Iris pigment epithelial cell (primary cell): ENCODE measurements at regions not wholly inside any gene's neighbourhood (a gene's known extent, or its start where the extent isn't known, plus 50 kb on each side); places are given as distances from the start of the nearest gene placed in this dataset.
A peak's percentile ranks its signal among the peaks of the same experiment; 100 is the strongest.

ENCODE experiments used
- DNase-seq: peaks from one replicate; pipeline ENCODE4 v3.0.0-alpha.2; 2011; ENCODE audit warnings: low read depth

DNA sequence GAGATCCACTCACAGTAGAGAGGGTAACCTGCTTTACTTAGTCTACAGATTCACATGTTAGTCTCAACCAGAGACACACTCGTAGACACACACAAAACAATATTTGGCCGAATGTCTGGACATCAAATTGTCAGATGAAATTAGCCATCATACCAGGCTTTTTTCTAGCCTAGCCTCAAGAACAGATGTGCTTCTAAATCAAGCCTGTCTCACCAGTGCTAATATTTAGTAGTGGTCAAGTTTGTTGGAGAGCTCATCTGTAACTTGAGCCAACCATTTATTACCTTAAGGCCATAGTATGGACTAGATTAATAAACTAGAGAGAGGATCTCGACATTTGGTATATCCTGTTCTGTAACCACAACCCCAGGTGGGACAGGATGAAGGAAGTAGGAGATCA, 1118.8 kb upstream of the MAP3K7 start:
- no peak for DNase-seq

DNA sequence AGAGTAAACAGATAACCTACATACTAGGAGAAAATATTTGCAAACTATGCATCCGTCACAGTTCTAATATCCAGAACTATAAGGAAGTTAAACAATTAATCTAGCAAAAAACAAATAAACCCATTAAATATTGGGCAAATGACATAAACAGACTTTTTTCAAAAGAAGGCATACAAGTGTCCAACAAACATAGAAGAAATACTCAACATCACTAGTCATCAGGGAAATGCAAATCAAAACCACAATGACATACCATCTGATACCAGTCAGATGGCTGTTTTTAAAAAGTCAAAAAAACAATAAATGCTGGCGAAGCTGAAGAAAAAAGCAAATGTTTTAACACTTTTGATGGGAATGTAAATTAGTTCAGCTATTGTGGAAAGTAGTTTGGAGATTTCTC, 1117.7 kb upstream of the MAP3K7 start:
- DNase-seq = peak; percentile 23

DNA sequence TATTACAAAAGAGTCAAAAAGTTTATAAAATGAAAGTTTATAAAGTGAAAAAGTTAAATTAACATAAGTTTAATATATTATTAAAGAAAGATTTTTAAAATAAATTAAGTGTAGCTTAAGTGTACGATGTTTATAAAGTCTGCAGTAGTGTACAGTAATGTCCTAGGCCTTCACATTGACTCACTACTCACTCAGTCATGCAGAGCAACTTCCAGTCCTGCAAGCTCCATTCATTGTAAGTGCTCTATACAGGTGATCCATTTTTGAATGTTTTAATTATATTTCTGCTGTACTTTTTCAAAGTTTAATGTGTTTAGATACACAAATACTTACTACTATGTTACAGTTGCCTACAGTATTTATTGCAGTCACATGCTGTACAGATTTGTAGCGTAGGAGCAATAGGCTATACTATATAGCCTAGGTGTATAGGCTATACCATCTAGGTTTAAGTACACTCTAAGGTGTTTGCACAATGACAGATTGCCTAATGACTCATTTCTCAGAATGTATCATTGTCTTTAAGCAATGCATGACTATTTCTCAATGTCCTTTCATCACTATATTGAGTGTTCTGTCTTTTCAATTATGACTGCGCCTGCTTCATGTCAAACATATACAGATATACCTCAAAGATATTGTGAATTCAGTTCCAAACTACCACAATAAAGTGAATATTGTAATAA, 1110.3 kb upstream of the MAP3K7 start:
- no peak for DNase-seq

DNA sequence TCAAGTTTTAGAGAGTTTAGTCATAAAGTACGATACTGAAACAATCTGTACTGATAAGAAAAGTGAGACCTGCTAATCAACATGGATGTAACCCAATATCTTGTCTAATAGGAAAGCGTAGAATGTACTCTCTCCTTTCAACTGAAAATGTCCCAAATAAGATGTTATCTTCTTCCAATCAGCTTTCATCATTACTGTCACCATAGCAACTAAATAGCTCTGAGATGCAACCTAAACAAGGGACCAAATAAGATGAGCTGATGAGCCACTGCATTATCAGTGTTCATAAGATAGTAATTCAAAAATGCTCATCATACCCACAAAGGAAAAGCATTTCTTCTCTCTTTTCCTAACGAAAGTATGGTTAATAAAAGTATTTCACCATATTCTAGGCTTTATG, 1108.3 kb upstream of the MAP3K7 start:
- DNase-seq = no peak

DNA sequence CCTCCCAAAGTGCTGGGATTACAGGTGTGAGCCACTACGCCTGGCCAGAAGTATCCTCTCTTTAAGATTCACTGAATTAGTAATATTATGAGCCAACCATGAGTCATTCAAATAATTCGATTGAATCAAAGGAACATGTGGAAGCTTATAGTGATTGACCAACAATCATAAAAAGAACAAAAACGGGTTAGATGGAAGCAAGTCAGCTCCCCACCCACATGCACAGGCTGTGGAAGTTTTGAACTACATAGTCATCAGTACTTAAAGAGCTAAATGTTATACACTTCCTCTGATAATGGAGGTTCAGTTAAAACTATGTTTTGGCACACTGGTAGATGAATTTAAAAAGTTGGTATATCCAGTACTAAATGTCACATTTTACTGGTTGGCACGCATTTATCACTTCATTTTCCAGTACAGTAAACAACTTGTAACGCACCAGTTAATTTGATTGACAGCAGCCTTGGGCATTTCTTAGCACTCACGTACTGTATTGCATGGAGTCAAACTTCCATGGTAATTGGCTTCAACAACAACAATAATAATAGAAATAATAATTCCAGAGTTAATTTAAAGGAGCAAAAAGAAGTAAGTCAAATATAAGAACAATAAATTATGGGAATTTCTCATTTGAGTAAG, 1107.3 kb upstream of the MAP3K7 start:
- peak; percentile 3 for DNase-seq

DNA sequence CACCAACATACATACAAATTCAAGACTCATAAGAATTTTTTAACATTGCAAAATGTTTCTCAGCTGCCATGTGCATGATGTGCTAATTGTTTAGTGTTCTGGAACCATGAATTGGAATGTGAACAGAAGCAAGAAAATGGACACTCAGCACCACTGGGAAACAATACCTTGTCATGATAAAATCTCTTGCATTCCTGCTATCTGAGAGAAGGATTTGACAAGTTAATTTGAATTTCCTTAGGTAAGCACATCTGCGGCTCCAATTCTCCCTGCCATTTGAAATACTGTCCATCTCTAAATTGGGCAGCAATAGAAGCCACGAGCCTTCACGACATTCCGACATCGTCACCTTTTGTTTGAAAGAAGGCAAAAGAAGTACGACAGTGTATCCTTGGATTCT, 1104.6 kb upstream of the MAP3K7 start:
- DNase-seq = no peak

DNA sequence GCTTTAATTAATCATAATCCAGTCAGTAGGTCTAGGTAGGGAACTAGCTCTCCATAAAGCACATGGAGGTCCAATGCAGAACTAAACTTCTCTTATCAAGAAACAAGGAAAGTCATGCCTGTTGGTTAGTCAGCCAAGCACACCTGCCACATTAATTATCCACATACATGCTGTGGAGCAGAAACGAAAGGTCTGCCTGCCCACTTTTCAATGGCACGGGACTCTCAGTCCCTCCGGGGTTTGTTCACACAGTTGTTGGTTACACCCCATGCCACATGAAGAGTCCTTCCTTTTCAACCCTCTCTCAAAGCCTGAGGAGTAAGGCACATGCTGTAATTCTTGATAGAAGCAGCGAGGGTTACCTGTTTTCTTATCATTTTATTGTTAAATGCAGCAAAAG, 1096.4 kb upstream of the MAP3K7 start:
- DNase-seq = no peak

DNA sequence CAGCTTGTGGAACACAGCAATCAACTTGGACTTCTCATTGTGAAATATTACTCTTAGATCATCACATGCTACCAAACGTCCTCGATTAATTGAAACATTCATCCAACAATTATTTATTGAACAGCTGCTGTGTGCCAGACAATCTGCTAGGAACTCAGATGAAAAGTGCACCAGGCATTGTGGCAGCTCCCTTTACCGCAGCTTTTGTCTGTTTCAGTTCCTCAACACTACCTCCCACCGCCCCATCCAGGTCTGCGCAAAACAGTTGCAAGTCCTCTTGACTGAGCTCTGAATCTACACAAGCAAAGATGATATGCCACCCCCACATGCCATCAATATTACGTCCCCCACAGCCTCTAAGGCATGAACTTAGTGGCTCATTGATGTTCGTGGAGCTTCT, 1094.4 kb upstream of the MAP3K7 start:
- no peak for DNase-seq

DNA sequence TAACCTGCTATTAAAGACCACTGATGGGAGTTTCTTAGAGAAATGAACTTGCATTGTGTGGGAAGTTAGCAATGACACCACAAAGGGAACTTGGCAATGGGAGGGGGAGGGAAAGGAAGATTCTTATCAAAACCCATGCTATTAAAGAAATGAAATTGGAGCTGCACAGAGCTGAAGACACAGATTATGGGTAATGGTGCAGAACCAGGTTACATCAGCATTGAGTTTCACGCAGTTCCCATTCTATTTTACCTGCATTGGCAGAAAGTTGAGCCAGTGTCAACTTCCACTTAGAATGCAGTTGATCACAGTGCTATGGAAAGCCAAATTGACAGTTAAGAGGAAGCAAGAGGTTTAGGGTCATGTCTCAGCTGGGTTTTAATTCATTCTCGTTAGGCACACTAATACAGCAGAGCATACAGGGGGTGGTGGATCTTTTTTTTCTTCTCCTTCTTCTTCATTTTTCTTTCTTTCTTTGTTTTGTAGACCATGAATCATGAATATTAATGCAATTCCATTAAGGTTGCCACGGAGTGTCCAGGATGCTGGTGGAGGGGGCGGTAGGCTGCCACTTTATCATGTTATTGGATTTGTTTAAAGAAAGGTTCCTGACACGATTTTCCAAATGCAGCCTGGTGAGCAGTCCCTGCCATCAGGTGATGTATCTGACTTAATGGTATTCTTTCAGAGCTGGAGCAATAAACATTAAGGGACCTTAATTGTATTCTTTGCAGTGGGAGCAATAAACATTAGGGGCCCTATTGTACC, 1092.0 kb upstream of the MAP3K7 start:
- no peak for DNase-seq

DNA sequence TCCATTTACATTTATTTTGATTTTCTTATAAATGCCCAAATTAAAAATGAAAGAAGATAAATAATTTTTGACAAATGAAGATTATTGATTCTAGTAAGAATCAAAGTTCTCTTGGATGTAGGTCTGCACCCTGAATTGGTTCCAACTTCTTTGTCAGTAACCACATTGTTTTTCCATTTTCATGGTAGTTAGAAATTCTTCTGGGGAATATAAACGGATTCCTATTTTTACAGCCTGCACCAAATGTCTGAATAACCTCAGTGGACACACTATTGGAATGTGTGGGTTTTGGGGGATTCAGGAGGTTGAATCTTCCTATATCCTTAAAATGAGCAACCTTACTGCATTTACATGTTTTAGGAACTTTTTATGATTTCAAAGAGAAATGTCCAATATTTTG, 1085.3 kb upstream of the MAP3K7 start:
- no peak for DNase-seq

DNA sequence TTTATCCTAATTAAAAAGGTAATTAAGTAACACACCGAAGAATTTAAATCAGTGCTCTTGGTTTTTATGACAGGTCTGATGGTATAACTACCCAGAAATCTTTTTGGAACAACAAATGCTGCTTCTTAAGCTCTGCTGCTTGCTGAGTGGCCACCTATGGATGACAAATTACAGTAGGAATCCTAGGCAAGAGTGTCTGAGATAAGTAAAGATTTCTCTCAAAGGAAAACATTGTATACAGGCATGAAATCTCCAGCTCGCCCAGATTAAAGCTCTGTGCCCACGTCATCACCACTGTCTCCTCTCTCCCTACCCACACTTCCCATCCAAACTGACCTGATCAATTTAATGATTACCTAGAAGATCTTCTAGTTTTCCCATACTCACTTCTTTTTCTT, 1083.0 kb upstream of the MAP3K7 start:
- DNase-seq = no peak

DNA sequence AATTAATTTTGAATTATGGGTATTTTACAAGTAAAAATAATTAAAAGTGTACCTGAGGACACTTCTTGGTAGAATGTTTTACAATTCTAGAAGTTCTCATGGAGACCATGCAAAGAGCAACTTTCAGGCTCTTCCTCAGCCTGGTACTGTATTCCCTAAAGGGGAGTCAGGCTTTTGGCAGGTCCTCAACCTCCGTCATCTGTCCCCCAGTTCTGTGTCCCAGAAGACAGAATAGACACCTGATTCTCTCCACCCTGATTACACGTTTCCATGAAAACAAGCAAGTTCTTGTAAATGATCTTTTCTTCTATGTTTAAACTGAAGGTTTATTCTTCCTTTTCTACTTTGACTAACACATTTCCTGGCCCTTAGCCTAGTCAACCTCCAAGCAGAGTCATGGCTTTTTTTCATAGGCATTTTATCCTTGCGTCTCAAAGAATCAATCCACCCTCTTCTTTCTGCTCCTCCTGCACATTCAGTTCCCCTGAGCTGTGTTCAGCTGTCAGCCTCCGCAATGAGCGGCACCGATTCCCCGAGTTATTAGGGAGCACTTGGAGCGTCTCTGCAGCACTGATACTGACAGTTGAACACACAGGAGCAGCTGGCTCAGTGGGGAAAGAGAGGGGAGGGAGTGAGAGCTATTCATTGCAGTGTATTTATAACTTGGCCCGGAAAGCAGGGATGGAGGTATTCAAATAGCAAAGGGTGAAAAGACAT, 1082.4 kb upstream of the MAP3K7 start:
- DNase-seq = no peak

DNA sequence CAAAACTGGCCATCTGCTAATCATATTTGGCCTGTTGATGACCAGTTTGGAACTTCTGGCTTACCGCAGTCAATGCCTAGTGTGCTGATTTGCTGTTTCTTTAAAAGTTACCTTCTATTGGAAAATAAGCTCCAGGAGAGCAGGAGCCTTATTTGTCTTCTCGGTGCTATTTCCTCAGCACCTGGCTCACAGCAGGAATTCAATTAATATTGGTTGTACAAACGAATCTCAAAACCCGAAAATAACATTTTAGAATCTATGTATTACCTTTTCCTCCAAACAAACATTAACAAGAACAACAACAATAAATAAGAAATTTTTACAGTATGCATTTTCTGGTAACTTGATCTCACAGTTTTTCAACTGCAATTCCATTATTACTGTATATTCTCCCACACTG, 1080.7 kb upstream of the MAP3K7 start:
- no peak for DNase-seq

DNA sequence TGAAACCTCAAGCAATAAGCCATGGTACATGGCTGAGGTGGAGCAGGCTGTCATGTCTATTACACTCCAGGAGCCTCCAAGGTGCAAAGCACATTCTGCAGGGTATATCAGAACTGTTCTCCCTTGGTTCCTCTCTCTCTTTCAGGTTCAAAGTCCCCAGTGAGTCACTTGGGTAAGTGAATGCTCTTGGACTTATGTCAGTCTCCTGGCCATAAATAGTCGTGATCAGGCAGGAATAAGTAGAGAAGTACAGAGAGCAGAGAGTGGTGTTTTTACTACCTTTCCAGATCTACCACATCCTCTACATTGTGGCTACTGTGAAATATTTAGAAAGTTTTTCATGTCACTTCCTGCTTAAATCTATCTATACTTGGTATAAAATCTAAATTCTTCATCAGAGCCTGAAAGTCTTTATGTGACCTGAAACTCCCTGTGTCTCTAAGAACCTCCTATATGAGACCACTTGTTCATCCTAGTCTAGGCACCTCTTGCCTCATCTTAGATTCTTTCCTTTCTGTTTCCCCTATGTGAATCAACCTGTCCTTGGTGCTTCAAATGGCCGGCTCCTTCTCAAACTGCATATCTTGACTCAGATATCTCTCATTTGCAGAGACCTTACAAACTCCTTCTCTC, 1077.6 kb upstream of the MAP3K7 start:
- no peak for DNase-seq

DNA sequence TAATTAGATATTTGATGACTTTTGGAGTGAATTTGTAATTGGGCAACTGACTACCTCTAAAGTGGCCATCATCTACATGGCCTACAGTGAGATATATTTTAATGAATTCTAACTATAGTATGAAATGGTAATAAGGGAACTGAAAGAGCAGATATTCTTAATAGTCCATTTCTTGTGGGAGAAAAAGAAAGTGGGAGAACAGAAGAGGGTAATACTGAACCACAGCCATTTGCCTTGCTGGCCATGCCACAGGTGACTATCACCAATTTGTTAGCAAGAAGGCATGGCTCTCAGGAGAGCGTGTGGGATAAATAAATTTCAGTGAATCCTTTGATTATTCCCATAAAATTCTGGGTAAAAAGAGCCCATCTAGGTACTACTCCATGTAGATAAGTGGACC, 1074.0 kb upstream of the MAP3K7 start:
- no peak for DNase-seq

DNA sequence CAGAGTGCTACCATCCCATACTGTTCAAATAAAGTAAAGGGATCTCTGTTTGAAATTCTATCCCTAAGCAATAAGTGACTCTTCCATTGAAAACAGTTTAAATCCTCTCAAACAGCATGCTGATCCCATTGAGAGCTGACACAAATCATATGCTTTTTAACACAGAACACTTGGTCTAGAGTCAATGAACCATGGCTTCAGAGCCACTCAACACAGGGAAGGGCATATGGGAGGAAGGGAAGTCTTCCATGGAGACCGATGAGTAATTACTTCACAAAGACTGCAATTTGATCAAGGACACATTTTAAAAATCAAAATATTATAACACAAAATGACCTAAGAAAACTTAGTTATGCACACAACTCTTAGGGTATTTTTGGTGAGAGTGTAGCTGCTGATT, 1073.0 kb upstream of the MAP3K7 start:
- DNase-seq = no peak

DNA sequence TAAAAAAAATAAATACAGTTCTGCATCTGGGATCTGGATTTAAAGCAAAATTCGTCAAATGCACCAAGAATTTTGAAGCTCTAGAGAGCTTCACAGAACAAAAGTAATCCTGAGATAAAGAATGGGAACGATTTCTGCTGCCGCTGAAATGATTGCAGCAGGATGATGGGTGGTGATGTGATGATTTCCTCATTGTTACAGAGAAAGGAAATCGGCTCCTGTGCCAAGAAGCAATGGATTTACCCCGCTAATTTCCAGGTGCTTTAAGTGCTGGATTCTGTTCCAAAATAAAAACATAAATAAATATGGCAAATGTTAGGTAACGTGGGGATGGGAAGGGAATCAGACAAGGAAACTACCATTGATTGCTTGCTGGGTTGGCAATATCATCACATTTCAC, 1067.9 kb upstream of the MAP3K7 start:
- DNase-seq = no peak

DNA sequence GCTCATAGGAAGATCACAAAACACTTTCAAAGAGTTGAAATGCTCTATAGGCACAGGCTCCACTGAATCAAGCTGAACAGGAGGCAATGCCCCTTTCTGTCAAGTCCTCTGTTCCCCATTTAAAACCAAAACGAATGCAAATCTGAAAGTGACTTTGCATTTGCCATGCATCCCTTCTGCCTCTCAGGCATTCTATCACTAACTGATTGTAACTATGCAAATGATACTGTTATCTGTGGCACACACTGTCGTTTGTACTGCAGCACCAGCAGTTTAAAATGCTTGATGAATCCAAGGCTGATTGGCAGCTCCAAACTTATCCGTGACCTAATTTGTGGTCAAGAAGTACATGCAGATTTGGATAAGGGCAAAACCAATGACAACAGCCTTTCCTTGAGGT, 1067.5 kb upstream of the MAP3K7 start:
- DNase-seq = no peak

DNA sequence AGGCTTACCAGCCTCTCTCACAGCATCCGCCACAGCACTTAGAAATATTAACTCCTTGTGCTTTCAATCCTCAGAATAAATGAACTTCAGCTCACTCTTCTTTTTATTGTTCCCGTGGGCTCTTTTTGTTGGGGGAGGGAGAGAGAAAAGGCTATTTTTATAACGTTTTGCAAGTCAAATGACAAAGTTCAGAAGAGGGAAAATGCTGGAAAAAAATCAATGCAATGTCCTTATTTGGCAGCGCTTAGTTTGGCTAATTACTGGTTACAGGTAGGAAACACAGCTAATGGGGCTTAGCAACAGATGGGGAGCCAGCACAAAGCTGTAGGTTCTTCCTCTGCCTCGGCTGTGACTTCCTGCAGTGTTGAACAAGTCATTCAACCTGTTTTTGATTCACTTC, 1067.0 kb upstream of the MAP3K7 start:
- no peak for DNase-seq

DNA sequence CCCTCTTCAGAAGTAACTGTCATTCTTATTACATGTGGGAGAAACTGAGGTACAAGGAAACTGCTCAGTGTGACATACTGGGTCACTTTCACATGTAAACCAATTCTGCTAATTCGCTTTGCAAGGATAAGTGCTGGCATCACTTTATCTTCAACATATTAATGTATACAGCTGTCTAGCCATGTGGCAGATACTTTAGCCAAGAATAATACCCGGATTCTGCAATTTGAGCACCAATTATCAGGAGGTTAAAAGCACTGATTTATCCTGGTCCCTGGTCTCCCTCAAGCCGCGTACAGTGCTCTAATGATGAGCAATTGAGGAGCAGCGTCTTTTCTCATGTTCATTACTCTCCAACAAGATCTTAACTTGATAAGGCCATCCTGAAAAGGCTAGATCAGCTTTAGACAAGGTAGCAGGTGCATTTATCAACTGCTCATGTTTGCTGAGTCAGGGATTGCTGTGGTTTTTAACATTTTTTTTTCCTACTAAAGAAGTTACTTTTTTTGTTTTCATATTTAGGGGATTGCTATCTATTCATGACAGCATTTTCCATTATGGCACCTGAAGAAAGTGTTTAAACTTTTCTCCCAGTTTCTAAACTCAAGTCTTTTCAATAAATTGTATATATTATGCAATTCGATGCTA, 1066.3 kb upstream of the MAP3K7 start:
- DNase-seq = no peak

DNA sequence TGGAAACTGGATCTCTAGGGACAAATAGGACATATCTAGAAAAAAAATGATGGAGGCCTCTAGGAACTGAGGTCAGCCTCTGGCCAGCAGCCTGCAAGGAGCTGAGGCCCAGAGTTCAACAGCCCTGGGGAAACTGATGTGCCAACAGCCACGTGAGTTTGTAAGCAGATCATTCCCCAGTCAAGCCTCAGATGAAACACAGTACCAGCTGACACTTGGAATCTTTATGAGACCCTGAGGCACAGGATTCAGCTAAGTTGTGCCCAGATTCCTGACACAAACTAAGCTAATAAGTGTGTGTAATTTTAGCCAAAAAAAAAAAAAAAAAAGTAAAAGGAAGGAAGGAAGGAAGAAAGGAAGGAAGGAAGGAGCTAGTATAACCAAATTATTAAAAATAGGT, 1059.8 kb upstream of the MAP3K7 start:
- no peak for DNase-seq

DNA sequence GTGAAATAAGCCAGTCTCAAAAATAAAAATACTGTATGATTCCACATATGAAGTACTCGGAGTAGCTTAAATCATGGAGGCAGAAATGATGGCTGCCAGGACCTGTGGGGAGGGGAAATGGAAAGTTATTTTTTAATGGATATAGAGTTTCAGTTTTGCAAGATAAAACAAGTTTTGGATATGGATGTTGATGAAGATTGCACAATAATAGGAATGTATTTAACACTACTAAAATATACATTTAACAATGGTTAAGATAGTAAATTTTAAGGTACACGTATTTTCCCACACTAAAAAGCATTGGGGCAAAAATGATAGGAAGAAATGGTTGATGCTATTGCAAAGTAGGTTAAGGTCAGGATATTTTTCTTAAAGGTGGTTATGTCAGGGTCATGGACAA, 1058.9 kb upstream of the MAP3K7 start:
- no peak for DNase-seq
